HG03354 (cell line): ENCODE measurements at regions not wholly inside any gene's neighbourhood (a gene's known extent, or its start where the extent isn't known, plus 50 kb on each side); places are given as distances from the start of the nearest gene placed in this dataset.

Experiments
- ATAC-seq: cut with Tn5 transposase; IDR thresholded peaks from one replicate; pipeline ENCODE4 v1.9.1; 2021; ENCODE audit warnings: mild to moderate bottlenecking; ENCODE audit not compliant: unreplicated experiment, poor library complexity, severe bottlenecking

GRCh38 chr15:85886309-85886811 is 91.6 kb upstream of the KLHL25 start:
- no peak for ATAC-seq

GRCh38 chr15:85889956-85890619 is 95.4 kb upstream of the KLHL25 start:
- ATAC-seq: no peak

GRCh38 chr15:85890620-85890980 is 95.9 kb upstream of the KLHL25 start:
- no peak for ATAC-seq

GRCh38 chr15:85891470-85891869 is 96.7 kb upstream of the KLHL25 start:
- no peak for ATAC-seq

GRCh38 chr15:85892232-85892631 is 97.5 kb upstream of the KLHL25 start:
- no peak for ATAC-seq

- no peak for ATAC-seq
These were observed 102.6 kb upstream of the KLHL25 start for GRCh38 chr15:85897207-85897894.

GRCh38 chr15:85897895-85898717 is 103.4 kb upstream of the KLHL25 start:
- no peak for ATAC-seq

- no peak for ATAC-seq
These were observed 105.2 kb upstream of the KLHL25 start for GRCh38 chr15:85899927-85900326.

- no peak for ATAC-seq
These were observed 111.2 kb upstream of the KLHL25 start for GRCh38 chr15:85905751-85906450.

- no peak for ATAC-seq
These were observed 111.9 kb upstream of the KLHL25 start for GRCh38 chr15:85906640-85907039.

- ATAC-seq: no peak
These were observed 116.1 kb upstream of the KLHL25 start for GRCh38 chr15:85910834-85911233.

- ATAC-seq: no peak
These were observed 118.7 kb upstream of the KLHL25 start for GRCh38 chr15:85913461-85913860.

- no peak for ATAC-seq
These were observed 126.2 kb upstream of the KLHL25 start for GRCh38 chr15:85920956-85921355.

GRCh38 chr15:85924088-85924487 is 129.4 kb upstream of the KLHL25 start:
- ATAC-seq: no peak

GRCh38 chr15:85925649-85926237 is 131.0 kb upstream of the KLHL25 start:
- ATAC-seq: no peak

- no peak for ATAC-seq
These were observed 132.1 kb upstream of the KLHL25 start for GRCh38 chr15:85926834-85927233.

GRCh38 chr15:85927931-85928537 is 133.3 kb upstream of the KLHL25 start:
- ATAC-seq: no peak

GRCh38 chr15:85929786-85930185 is 135.1 kb upstream of the KLHL25 start:
- ATAC-seq: no peak

- ATAC-seq: no peak
These were observed 137.7 kb upstream of the KLHL25 start for GRCh38 chr15:85932391-85932790.
